Kidney epithelial cell (primary cell): ENCODE measurements at regions not wholly inside any gene's neighbourhood (a gene's known extent, or its start where the extent isn't known, plus 50 kb on each side); places are given as distances from the start of the nearest gene placed in this dataset.

Experiments used
- DNase-seq: peaks from one replicate; pipeline ENCODE4 v3.0.0-alpha.2; 2010; ENCODE audit warnings: low read depth
- H3K27me3 ChIP-seq: 2 replicates; pipeline ENCODE4 v1.6.0; 2011; ENCODE audit warnings: low read length; ENCODE audit not compliant: control insufficient read depth, insufficient read depth
- H3K36me3 ChIP-seq: 2 replicates; pipeline ENCODE4 v1.5.1; 2011; ENCODE audit warnings: low read length; ENCODE audit not compliant: control insufficient read depth, insufficient read depth
- H3K4me3 ChIP-seq: 2 replicates; pipeline ENCODE4 v1.5.1; 2011; ENCODE audit warnings: low read depth, mild to moderate bottlenecking, control low read depth, low read length
- CTCF ChIP-seq: IDR thresholded peaks from 2 replicates; pipeline ENCODE4 v1.5.1; 2011; ENCODE audit warnings: mild to moderate bottlenecking, moderate library complexity, low read length, control low read depth, inconsistent platforms; ENCODE audit not compliant: insufficient read depth, poor library complexity, severe bottlenecking

GRCh38 chr21:35583566-35584216 lies 476.6 kb downstream of the SETD4 start:
- Histone ChIP-seq H3K36me3 (no peaks in the 10 kb centered on the region), H3K4me3 (no peak overlapping the region), H3K27me3 (no peaks in the 10 kb centered on the region)
- TF ChIP-seq CTCF = no peak
- DNase-seq = no peak

- H3K36me3 ChIP-seq = no peaks in the 10 kb centered on the region
- no peak for DNase-seq
- H3K4me3 ChIP-seq = no peak overlapping the region
- H3K27me3 ChIP-seq = no peaks in the 10 kb centered on the region
- TF ChIP-seq CTCF = no peak
These were observed 477.6 kb downstream of the SETD4 start for GRCh38 chr21:35582731-35583130.

GRCh38 chr21:35581640-35582039 lies 478.7 kb downstream of the SETD4 start:
- no peak for TF ChIP-seq CTCF
- Histone ChIP-seq H3K36me3 (no peaks in the 10 kb centered on the region), H3K27me3 (no peaks in the 10 kb centered on the region), H3K4me3 (no peak overlapping the region)
- no peak for DNase-seq

GRCh38 chr21:35579520-35580293 lies 480.6 kb downstream of the SETD4 start:
- DNase-seq = no peak

GRCh38 chr21:35578831-35579471 lies 481.4 kb downstream of the SETD4 start:
- no peak for TF ChIP-seq CTCF
- no peak for DNase-seq
- Histone ChIP-seq H3K36me3 (no peaks in the 10 kb centered on the region), H3K27me3 (no peaks in the 10 kb centered on the region), H3K4me3 (no peak overlapping the region)

More at GRCh38 chr21:35579520-35580293, 480.6 kb downstream of the SETD4 start:
- Histone ChIP-seq H3K27me3 (no peaks in the 10 kb centered on the region), H3K36me3 (no peaks in the 10 kb centered on the region), H3K4me3 (no peak overlapping the region)
- TF ChIP-seq CTCF = no peak
